Peyer's patch (tissue), 4 donors: ENCODE measurements at regions not wholly inside any gene's neighbourhood (a gene's known extent, or its start where the extent isn't known, plus 50 kb on each side); places are given as distances from the start of the nearest gene placed in this dataset.

Experiments
- POLR2A ChIP-seq, 2 donors: fragments of 450-650 bp; IDR thresholded peaks; one replicate each; pipeline ENCODE4 v1.5.1; 2017; ENCODE audit warnings: antibody characterized with exemption in 2 of 2, mild to moderate bottlenecking in 2 of 2, moderate library complexity in 2 of 2
- TF ChIP-seq, protein P1 (sequence below), 6 experiments: fragments of 450-650 bp in 4 of 6; fragments of 200-600 bp in 2 of 6; sonication (generic) in 1 of 6; IDR thresholded peaks; one replicate each; pipeline ENCODE4 v1.5.1; 2017 to 2019; ENCODE audit warnings: antibody characterized with exemption in 6 of 6, mild to moderate bottlenecking in 3 of 6, moderate library complexity in 1 of 6

DNA sequence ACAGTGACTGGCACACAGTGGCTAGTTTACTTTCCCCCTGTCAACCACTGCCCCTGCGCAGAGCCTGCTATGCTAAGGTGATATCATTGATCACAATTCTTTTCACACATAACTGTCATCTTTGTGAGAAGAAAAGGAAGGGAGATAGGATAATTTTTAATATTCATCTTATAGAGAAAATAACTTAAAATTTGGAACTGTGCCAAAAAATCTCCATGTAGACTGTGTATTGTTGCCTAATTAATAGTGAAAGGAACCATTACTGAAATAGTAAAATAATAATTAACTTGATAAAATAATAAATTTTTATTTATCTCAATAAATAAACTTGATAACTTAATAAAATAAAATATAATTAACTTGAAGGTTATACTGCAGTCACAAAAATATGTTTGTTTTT lies 1069.4 kb downstream of the C4orf33 start:
- TF ChIP-seq, protein P1, sequence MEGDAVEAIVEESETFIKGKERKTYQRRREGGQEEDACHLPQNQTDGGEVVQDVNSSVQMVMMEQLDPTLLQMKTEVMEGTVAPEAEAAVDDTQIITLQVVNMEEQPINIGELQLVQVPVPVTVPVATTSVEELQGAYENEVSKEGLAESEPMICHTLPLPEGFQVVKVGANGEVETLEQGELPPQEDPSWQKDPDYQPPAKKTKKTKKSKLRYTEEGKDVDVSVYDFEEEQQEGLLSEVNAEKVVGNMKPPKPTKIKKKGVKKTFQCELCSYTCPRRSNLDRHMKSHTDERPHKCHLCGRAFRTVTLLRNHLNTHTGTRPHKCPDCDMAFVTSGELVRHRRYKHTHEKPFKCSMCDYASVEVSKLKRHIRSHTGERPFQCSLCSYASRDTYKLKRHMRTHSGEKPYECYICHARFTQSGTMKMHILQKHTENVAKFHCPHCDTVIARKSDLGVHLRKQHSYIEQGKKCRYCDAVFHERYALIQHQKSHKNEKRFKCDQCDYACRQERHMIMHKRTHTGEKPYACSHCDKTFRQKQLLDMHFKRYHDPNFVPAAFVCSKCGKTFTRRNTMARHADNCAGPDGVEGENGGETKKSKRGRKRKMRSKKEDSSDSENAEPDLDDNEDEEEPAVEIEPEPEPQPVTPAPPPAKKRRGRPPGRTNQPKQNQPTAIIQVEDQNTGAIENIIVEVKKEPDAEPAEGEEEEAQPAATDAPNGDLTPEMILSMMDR (IDR thresholded peaks at IDR 0.05): no peak
- TF ChIP-seq POLR2A (IDR thresholded peaks at IDR 0.05): no peak
